ENCODE measurements at regions not wholly inside any gene's neighbourhood (a gene's known extent, or its start where the extent isn't known, plus 50 kb on each side); places are given as distances from the start of the nearest gene placed in this dataset.

- no peak for DNase-seq
These were observed 846.2 kb downstream of the BRD1 start for GRCh38 chr22:48981371-48982061.

- no peak for DNase-seq
These were observed 846.8 kb downstream of the BRD1 start for GRCh38 chr22:48980918-48981317.

DNA sequence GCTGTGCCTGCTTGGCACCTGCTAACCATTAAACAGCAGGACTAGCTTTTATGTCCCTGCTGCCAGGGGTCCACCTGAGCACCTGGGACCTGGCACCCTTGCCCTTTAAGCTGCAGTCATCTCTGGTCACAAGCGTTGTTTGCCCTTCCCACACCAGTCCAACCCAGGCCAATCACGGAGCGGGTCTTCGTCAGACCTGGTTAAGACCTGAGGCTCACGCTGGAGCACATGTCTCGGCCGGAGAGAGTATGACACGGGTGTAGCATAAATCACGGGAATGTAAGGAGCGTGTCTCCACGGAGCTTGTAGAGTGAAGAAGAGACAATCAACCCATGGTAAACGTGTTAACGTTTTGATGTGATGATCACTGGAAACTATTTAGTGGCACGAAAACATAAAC is 847.3 kb downstream of the BRD1 start:
- DNase-seq, result no peak

DNA sequence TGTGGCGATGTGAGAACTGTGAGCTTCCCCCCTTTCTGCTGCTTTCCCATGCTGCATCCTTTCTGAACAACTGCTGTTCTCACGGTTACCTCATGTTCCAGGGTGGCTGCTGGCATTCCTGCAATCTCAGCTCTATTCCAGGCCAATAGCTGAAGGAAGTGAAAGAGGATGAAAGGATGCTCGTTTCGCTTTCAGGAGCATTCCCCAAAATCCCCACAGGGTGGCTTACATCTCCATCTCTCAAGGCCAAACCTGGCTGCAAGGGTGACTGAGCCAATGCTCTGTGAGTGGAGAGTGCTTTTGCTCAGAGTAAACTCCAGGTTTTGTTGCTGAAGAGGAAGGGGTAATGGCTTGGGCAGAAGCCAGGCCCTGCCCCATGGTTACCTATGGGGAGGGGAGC is 848.2 kb downstream of the BRD1 start:
- no peak for DNase-seq

GRCh38 chr22:48976556-48977535 is 850.8 kb downstream of the BRD1 start:
- DNase-seq, result no peak

GRCh38 chr22:48975886-48976285 is 851.8 kb downstream of the BRD1 start:
- DNase-seq, result no peak

DNA sequence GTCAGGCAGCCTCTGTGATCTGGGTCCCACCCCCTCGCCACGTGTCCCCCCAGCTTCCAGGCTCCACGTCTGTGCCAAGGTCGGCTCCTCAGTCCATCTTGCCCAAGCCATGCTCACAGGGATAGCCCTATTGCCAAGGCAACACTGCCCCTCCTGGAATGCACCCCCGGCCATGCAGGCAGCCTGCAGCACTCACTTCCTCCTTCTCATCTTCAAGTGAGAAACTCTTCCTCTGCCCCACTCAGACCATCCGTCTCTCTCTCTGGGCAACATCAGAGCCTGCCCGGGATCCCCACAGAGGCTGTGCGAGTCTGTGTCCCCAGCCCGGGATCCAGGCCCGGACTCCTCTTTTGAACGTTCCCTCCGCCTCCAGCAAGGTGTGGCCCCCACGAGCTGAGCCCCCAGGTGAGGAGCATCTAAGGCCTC is 852.3 kb downstream of the BRD1 start:
- DNase-seq, result no peak

- no peak for DNase-seq
These were observed 853.0 kb downstream of the BRD1 start for GRCh38 chr22:48974443-48975315.

DNA sequence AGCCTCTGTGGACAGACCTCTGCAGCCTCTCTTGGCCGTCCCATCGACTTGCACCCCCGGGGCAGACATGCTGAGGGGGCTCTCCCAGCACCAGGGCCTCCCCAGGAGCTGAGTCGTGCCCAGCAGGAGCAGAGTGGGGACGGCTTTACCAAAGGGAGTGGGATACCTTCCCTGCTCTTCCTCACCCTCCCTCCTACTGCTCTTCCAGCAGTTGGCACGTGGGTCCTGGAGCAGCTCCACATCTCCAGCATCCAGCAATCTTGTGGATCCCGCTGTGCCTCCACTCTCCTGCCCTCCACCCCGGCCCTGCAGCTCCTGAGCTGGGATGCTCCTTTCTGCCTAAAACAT is 854.0 kb downstream of the BRD1 start:
- no peak for DNase-seq

- no peak for DNase-seq
These were observed 854.5 kb downstream of the BRD1 start for GRCh38 chr22:48972979-48973693.

DNA sequence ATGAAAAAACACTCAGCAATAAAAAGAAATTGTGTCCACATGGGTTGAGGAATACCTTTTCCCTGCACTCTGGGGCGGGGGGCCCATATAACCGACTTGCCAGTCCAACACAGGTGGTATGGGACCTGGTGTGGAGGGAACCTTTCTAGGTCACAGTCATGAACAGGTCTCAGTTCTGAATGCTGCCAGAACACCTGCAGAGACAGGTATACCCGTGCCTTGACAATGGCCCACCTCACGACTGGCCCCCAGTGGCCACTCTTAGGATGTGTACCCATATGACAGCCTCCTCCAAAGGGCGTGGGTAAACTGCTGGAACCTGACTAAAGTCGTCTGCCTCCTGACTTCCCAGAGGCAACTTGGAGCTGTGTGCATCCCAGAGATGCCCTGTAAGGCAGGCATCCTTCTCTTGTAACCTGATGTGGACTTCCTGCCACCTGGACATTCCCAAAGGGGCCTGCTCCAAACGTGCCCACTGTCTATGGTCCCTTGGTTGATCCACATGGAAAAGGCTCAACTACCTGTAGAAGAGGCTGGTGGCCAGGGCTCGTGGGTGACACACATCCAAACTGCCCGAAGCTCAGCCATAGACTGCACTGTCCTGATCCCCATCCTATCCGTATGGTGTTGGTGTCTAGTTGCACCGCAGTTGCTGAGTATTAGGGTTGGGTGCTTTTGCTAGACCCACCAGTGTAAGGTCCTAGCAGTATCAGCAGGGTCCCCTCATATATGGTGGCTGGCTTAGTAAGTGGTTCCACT is 859.3 kb downstream of the BRD1 start:
- no peak for DNase-seq

GRCh38 chr22:48963405-48963804 is 864.3 kb downstream of the BRD1 start:
- no peak for DNase-seq

- DNase-seq, result no peak
These were observed 866.0 kb downstream of the BRD1 start for GRCh38 chr22:48961705-48962104.

DNA sequence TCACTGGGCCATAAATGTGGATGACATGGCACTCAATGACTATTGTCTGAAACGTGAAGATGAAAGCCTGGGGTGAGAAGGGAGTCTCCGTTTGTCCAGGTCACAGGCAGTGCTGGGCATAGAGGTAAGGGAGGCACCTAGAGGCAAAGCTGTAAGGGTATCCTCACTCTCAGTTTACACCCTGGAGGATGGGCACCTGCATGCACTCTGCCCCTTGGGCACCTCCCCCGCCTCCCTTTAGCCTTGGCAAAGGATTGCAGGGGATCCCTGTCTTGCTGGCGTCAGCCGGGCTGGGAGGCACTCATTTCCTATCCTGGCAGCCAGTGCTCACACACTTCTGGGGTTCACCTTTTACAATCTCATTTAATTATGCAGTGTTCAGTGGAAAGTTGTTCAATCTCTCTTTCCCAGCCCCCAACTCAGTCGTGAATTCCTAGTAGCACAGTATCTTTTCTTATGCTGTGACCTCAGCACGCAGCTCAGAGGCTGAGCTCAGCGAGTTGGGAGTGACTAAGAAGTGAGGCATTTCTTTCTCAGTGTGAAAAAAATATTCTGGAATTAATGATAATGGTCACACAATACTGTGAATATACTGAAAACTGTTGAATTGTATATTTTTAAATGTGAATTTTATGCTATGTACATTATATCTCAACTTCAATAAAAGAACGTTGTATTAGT is 866.6 kb downstream of the BRD1 start:
- no peak for DNase-seq

DNA sequence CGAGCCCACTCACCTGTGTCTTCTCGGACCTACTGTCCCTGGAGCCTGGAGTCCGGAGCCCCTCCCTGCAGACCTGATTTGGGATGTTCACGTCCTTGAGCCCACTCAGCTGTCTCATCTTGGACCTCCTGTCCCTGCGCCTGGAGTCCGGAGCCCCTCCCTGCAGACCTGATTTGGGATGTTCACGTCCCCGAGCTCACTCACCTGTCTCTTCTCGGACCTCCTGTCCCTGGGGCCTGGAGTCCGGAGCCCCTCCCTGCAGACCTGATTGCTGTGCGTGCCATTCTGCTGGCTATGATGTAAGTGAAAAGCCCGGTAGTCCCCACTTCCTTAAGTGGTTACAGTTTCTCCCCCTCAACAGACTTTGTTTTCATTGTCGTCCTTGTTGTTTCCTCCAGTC is 867.1 kb downstream of the BRD1 start:
- no peak for DNase-seq

- no peak for DNase-seq
These were observed 868.2 kb downstream of the BRD1 start for GRCh38 chr22:48959496-48959895.

DNA sequence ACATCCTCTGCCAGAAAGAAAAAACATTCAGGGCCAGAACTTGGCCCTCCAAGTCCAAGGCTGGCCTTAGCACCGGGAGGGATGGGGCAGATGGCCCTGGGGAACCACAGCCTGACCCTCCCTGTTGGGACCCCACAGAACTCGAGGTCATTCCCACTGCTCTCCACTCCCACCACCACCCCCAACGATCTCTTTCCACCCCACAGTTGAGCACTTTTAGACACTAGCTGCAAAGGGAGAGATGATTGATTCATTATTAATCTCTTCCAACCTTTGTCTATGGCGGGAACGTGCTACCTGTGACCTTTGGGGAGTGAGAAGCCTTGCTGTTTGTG is 869.7 kb downstream of the BRD1 start:
- no peak for DNase-seq

- DNase-seq, result no peak
These were observed 870.2 kb downstream of the BRD1 start for GRCh38 chr22:48957311-48957986.

GRCh38 chr22:48955351-48956311 is 872.0 kb downstream of the BRD1 start:
- no peak for DNase-seq

All from dermis blood vessel endothelial cell (primary cell).